Neural crest cell (in vitro differentiated cells): ENCODE measurements at regions not wholly inside any gene's neighbourhood (a gene's known extent, or its start where the extent isn't known, plus 50 kb on each side); places are given as distances from the start of the nearest gene placed in this dataset.
A peak's percentile ranks its signal among the peaks of the same experiment; 100 is the strongest.

Source experiments
- DNase-seq: peaks from one replicate; pipeline ENCODE4 v3.0.0; 2021; ENCODE audit warnings: low read depth, mixed read lengths, low spot score
- H3K27ac Mint-ChIP-seq: one replicate; pipeline ENCODE4 v1.8.0; 2021; ENCODE audit warnings: mild to moderate bottlenecking, mixed read lengths; ENCODE audit not compliant: unreplicated experiment
- H3K27me3 Mint-ChIP-seq: 2 replicates; pipeline ENCODE4 v1.8.0; 2021; ENCODE audit warnings: low read depth, mild to moderate bottlenecking, mixed read lengths
- H3K36me3 Mint-ChIP-seq: 2 replicates; pipeline ENCODE4 v1.8.0; 2021; ENCODE audit warnings: low read depth, mild to moderate bottlenecking, mixed read lengths
- H3K4me1 Mint-ChIP-seq: 2 replicates; pipeline ENCODE4 v1.8.0; 2021; ENCODE audit warnings: mixed read lengths
- H3K4me3 Mint-ChIP-seq: one replicate; pipeline ENCODE4 v1.8.0; 2021; ENCODE audit warnings: mild to moderate bottlenecking, mixed read lengths
- H3K9me3 Mint-ChIP-seq: 2 replicates; pipeline ENCODE4 v1.8.0; 2021; ENCODE audit warnings: mixed read lengths
- CTCF ChIP-seq: fragments of 200-600 bp; sonication (generic); conservative IDR thresholded peaks from 2 replicates; pipeline ENCODE4 v1.5.0; 2021; ENCODE audit warnings: antibody characterized with exemption, mild to moderate bottlenecking

- Mint-ChIP-seq H3K9me3 (no peaks in the 10 kb centered on the region), H3K4me1 (peaks cover 17% of the 10 kb centered on the region), H3K36me3 (no peaks in the 10 kb centered on the region), H3K27ac (peak overlapping the region; percentile 81), H3K27me3 (peaks cover 2% of the 10 kb centered on the region), H3K4me3 (no peak overlapping the region)
- TF ChIP-seq CTCF = no peak
- DNase-seq = peak; percentile 4
Measured at GRCh38 chr12:128056136-128056801, 210.7 kb upstream of the TMEM132C start.

GRCh38 chr12:128057586-128057985 lies 209.4 kb upstream of the TMEM132C start:
- no peak for TF ChIP-seq CTCF
- DNase-seq = no peak
- H3K27ac Mint-ChIP-seq = peak overlapping the region; percentile 27
- no peak overlapping the region for H3K4me3 Mint-ChIP-seq
- H3K4me1 Mint-ChIP-seq = peaks cover 17% of the 10 kb centered on the region
- no peaks in the 10 kb centered on the region for H3K9me3 Mint-ChIP-seq
- H3K36me3 Mint-ChIP-seq = no peaks in the 10 kb centered on the region
- peaks cover 2% of the 10 kb centered on the region for H3K27me3 Mint-ChIP-seq

- DNase-seq = no peak
- Mint-ChIP-seq H3K4me3 (no peak overlapping the region), H3K27me3 (peaks cover 5% of the 10 kb centered on the region), H3K36me3 (no peaks in the 10 kb centered on the region), H3K4me1 (peaks cover 17% of the 10 kb centered on the region), H3K27ac (no peak overlapping the region), H3K9me3 (no peaks in the 10 kb centered on the region)
- no peak for TF ChIP-seq CTCF
Measured at GRCh38 chr12:128059621-128060370, 207.2 kb upstream of the TMEM132C start.

- no peak for DNase-seq
- Mint-ChIP-seq H3K27me3 (peaks cover 6% of the 10 kb centered on the region), H3K27ac (no peak overlapping the region), H3K4me3 (no peak overlapping the region), H3K4me1 (no peaks in the 10 kb centered on the region), H3K36me3 (no peaks in the 10 kb centered on the region), H3K9me3 (no peaks in the 10 kb centered on the region)
- TF ChIP-seq CTCF = no peak
Measured at GRCh38 chr12:128068211-128068610, 198.8 kb upstream of the TMEM132C start.

DNA sequence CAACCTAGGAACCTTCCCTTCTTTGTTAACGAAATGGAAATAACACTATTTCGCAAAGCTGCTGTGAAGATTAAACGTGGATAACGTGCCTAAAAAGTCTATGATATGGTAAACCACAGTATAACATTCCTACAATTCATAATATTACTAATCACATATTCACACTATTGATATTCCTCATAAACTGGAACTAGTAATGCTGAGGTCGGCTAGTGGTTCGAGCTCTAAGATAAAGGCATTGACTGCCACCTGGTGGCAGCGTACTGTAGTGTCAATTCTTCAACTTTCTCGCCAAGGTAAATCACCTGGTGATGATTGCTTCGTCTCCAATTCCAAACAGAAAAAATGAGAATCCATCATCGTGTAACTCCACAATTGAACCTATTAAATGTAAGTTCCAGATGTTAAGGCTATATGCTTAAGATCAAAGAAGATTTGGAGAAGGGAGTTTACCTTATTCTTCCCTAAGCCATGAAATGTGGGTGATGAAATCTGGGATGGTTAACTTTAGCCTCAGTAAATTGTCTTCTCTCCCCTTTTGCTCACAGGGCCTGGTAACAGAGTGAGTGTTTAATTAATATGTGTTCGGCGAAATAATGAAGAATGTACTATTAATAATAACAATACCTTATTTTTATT lies 197.5 kb upstream of the TMEM132C start:
- peak; percentile 93 for TF ChIP-seq CTCF

More for the DNA sequence above, 197.5 kb upstream of the TMEM132C start:
- Mint-ChIP-seq H3K4me3 (no peak overlapping the region), H3K27ac (no peak overlapping the region), H3K36me3 (no peaks in the 10 kb centered on the region), H3K27me3 (peaks cover 4% of the 10 kb centered on the region), H3K4me1 (no peaks in the 10 kb centered on the region), H3K9me3 (no peaks in the 10 kb centered on the region)
- DNase-seq = peak; percentile 41
